ENCODE measurements at regions not wholly inside any gene's neighbourhood (a gene's known extent, or its start where the extent isn't known, plus 50 kb on each side); places are given as distances from the start of the nearest gene placed in this dataset.

DNA sequence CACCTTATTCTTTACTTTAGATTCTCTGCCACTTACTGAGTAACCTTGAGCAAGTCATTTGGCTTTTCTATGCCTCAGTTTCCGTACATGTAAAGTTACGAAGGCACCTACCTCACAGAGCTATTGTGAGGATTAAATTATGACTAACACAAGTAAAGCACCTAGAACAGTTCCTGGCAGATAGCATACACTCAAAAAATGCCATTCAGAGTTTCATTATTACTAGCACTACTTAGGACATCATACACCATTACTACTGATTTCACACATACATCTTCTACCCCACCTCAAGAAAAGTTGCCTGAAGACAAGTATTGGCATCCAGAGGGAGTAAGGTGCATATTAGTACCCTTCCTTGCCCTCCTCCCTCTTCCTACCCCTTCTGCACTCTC is 107.8 kb downstream of the OGFRL1 start:
- H3K4me1 Mint-ChIP-seq: peaks cover 6% of the 10 kb centered on the region
- no peaks in the 10 kb centered on the region for H3K4me1 ChIP-seq (ENCODE audit: control insufficient read depth, insufficient read depth, low read length)
- DNase-seq: no peak
- TF ChIP-seq CTCF (conservative IDR thresholded peaks at IDR 0.05): no peak
- H3K27me3 Mint-ChIP-seq (ENCODE audit: insufficient read depth): peaks cover 10% of the 10 kb centered on the region
- H3K4me3 ChIP-seq (ENCODE audit: low read length): no peak overlapping the region
- H3K36me3 Mint-ChIP-seq (ENCODE audit: low read depth): no peaks in the 10 kb centered on the region
- H3K9ac ChIP-seq (ENCODE audit: extremely low read depth, low read length, poor library complexity, severe bottlenecking): no peak overlapping the region
- no peak overlapping the region for H3K27ac ChIP-seq (ENCODE audit: low read depth, low read length)
- H3K27me3 ChIP-seq (ENCODE audit: control insufficient read depth, insufficient read depth, low read length, poor library complexity, severe bottlenecking): peaks cover 36% of the 10 kb centered on the region
- 94% methylated on average over 2 of the region's 2 CpGs; no CpG with 5 or more reads in 1 of the 2 experiments for WGBS, 2 experiments (ENCODE audit: insufficient coverage in 1 of 2, insufficient read length in 1 of 2)
- H3K4me3 Mint-ChIP-seq: no peak overlapping the region
- no peaks in the 10 kb centered on the region for H3K36me3 ChIP-seq (ENCODE audit: control insufficient read depth, insufficient read depth, low read length)
- no peaks in the 10 kb centered on the region for H3K9me3 Mint-ChIP-seq
- H3K27ac Mint-ChIP-seq: no peak overlapping the region
- no peaks in the 10 kb centered on the region for H3K9me3 ChIP-seq (ENCODE audit: control insufficient read depth, low read length)

GRCh38 chr6:71399279-71399678 is 110.7 kb downstream of the OGFRL1 start:
- Mint-ChIP-seq H3K27ac (no peak overlapping the region), H3K4me3 (no peak overlapping the region), H3K4me1 (peaks cover 15% of the 10 kb centered on the region), H3K9me3 (no peaks in the 10 kb centered on the region), H3K36me3 (ENCODE audit: low read depth) (no peaks in the 10 kb centered on the region), H3K27me3 (ENCODE audit: insufficient read depth) (no peaks in the 10 kb centered on the region)
- Histone ChIP-seq H3K4me1 (ENCODE audit: control insufficient read depth, insufficient read depth, low read length) (peaks cover 1% of the 10 kb centered on the region), H3K9ac (ENCODE audit: extremely low read depth, low read length, poor library complexity, severe bottlenecking) (no peak overlapping the region), H3K36me3 (ENCODE audit: control insufficient read depth, insufficient read depth, low read length) (no peaks in the 10 kb centered on the region), H3K4me3 (ENCODE audit: low read length) (no peak overlapping the region), H3K27ac (ENCODE audit: low read depth, low read length) (no peak overlapping the region), H3K9me3 (ENCODE audit: control insufficient read depth, low read length) (no peaks in the 10 kb centered on the region), H3K27me3 (ENCODE audit: control insufficient read depth, insufficient read depth, low read length, poor library complexity, severe bottlenecking) (peaks cover 8% of the 10 kb centered on the region)
- no peak for DNase-seq
- WGBS, 2 experiments (ENCODE audit: insufficient coverage in 1 of 2, insufficient read length in 1 of 2): 96 to 100% methylated on average over 1 to 2 of the region's 2 CpGs
- no peak for TF ChIP-seq CTCF (conservative IDR thresholded peaks at IDR 0.05)

DNA sequence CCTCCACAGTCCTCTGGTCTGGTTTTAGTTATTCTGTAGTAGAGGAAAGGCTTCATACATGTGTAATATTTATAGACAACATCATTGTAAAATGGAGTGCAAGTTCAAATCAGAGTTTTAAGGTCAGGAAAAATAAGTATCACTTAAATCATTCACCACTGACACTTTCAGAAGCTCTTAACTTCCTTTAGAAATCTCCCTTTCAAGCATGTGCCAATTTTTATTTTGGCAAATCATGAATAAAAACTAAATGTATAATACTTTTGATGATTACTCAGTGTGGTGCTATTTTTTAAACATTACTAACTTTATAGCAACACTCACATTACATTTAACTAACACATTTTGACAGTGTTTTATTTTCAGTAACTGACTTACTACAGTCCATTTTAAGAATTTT is 112.2 kb downstream of the OGFRL1 start:
- Mint-ChIP-seq H3K36me3 (ENCODE audit: low read depth) (no peaks in the 10 kb centered on the region), H3K9me3 (no peaks in the 10 kb centered on the region), H3K4me1 (peaks cover 29% of the 10 kb centered on the region), H3K4me3 (no peak overlapping the region), H3K27me3 (ENCODE audit: insufficient read depth) (no peaks in the 10 kb centered on the region), H3K27ac (no peak overlapping the region)
- Histone ChIP-seq H3K4me1 (ENCODE audit: control insufficient read depth, insufficient read depth, low read length) (peaks cover 6% of the 10 kb centered on the region), H3K27ac (ENCODE audit: low read depth, low read length) (no peak overlapping the region), H3K4me3 (ENCODE audit: low read length) (no peak overlapping the region), H3K27me3 (ENCODE audit: control insufficient read depth, insufficient read depth, low read length, poor library complexity, severe bottlenecking) (no peaks in the 10 kb centered on the region), H3K9ac (ENCODE audit: extremely low read depth, low read length, poor library complexity, severe bottlenecking) (no peak overlapping the region), H3K9me3 (ENCODE audit: control insufficient read depth, low read length) (no peaks in the 10 kb centered on the region), H3K36me3 (ENCODE audit: control insufficient read depth, insufficient read depth, low read length) (no peaks in the 10 kb centered on the region)
- DNase-seq: no peak
- TF ChIP-seq CTCF (conservative IDR thresholded peaks at IDR 0.05): no peak
